Testis (tissue), 2 donors: ENCODE measurements at regions not wholly inside any gene's neighbourhood (a gene's known extent, or its start where the extent isn't known, plus 50 kb on each side); places are given as distances from the start of the nearest gene placed in this dataset.

Experiments
- DNase-seq: peaks from one replicate; pipeline ENCODE4 v3.0.0-alpha.2; 2019
- H3K27ac ChIP-seq, 2 donors: fragments of 200-600 bp; sonication (generic); one replicate each; pipeline ENCODE4 v1.5.1; 2019
- H3K27me3 ChIP-seq: fragments of 200-600 bp; sonication (generic); one replicate; pipeline ENCODE4 v1.5.1; 2019
- H3K36me3 ChIP-seq: fragments of 200-600 bp; sonication (generic); one replicate; pipeline ENCODE4 v1.5.1; 2017; ENCODE audit warnings: low read depth; ENCODE audit errors: missing control alignments
- H3K4me1 ChIP-seq: fragments of 200-600 bp; sonication (generic); one replicate; pipeline ENCODE4 v1.5.1; 2019
- H3K4me3 ChIP-seq, 2 donors: fragments of 200-600 bp; sonication (generic); one replicate each; pipeline ENCODE4 v1.5.1; 2017 to 2019
- H3K9me3 ChIP-seq: fragments of 200-600 bp; sonication (generic); one replicate; pipeline ENCODE4 v1.5.1; 2017
- POLR2A ChIP-seq: fragments of 450-650 bp; IDR thresholded peaks from one replicate; pipeline ENCODE4 v1.6.1; 2017; ENCODE audit warnings: antibody characterized with exemption, mild to moderate bottlenecking, moderate library complexity
- WGBS, 2 donors: methylation state at CpG; one replicate each; pipeline ENCODE4 v1.1.5; 2018; 5-methylcytosine and 5-hydroxymethylcytosine counted together
- intact Hi-C: fragments of 100-400 bp; cut with DNase I; formaldehyde crosslinking; loops from one replicate; pipeline ENCODE4 v1.15.1; 2023; ENCODE audit warnings: low total_unique reads
- TF ChIP-seq, protein P1 (sequence below), 3 experiments: fragments of 450-650 bp in 2 of 3; fragments of 200-600 bp in 1 of 3; sonication (generic) in 1 of 3; IDR thresholded peaks; one replicate each; pipeline ENCODE4 v1.5.1; 2016 to 2019; ENCODE audit warnings: antibody characterized with exemption in 3 of 3, mild to moderate bottlenecking in 2 of 3, moderate library complexity in 1 of 3

DNA sequence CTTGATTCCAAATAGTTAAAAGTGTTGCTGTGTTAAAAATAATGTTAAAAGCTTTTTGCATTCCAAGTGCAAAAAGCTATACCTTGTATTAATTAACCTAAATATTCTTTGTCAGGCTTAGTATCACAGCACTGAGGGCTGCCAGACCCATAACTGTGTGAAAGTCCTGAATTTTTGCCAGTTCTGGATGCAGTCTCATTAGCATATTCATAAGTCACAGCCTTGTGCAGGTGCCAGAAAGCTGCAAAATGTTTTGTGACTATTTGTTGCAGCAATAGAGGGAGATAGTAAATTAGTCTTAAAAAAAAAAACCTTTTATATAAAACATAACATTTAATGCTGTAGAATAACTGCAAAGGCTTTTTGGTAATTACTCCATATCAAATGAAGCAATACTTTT is 56.6 kb downstream of the SLITRK1 start:
- no peaks in the 10 kb centered on the region for H3K4me1 ChIP-seq
- DNase-seq = no peak
- H3K36me3 ChIP-seq = no peaks in the 10 kb centered on the region
- no peaks in the 10 kb centered on the region for H3K27me3 ChIP-seq
- H3K27ac ChIP-seq = no peak overlapping the region
- H3K9me3 ChIP-seq = no peaks in the 10 kb centered on the region
- no peak overlapping the region for H3K4me3 ChIP-seq
- intact Hi-C loops = no loop called here
- TF ChIP-seq, protein P1, sequence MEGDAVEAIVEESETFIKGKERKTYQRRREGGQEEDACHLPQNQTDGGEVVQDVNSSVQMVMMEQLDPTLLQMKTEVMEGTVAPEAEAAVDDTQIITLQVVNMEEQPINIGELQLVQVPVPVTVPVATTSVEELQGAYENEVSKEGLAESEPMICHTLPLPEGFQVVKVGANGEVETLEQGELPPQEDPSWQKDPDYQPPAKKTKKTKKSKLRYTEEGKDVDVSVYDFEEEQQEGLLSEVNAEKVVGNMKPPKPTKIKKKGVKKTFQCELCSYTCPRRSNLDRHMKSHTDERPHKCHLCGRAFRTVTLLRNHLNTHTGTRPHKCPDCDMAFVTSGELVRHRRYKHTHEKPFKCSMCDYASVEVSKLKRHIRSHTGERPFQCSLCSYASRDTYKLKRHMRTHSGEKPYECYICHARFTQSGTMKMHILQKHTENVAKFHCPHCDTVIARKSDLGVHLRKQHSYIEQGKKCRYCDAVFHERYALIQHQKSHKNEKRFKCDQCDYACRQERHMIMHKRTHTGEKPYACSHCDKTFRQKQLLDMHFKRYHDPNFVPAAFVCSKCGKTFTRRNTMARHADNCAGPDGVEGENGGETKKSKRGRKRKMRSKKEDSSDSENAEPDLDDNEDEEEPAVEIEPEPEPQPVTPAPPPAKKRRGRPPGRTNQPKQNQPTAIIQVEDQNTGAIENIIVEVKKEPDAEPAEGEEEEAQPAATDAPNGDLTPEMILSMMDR (IDR thresholded peaks at IDR 0.05) = no peak
- no peak for TF ChIP-seq POLR2A

DNA sequence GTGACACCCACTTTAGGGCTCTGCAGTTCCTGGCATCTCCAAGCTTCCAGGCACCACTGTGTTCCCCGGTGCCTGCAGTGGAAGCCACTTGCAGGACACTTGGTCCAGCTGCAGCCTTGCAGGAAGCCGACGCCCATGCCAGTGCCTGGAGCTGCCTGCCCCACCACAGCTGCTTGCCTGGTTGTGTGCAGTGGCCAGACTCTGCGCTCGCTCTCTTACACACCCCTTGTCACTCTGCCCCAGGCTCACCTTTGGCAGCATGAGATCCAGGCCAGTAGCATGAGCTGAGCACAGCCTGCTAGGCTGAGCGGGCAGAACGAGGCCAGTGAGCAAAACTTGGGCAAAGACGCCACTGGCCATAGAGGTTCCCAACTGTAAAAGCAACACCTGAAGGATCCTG is 57.7 kb downstream of the SLITRK1 start:
- H3K36me3 ChIP-seq = no peaks in the 10 kb centered on the region
- intact Hi-C loops = no loop called here

DNA sequence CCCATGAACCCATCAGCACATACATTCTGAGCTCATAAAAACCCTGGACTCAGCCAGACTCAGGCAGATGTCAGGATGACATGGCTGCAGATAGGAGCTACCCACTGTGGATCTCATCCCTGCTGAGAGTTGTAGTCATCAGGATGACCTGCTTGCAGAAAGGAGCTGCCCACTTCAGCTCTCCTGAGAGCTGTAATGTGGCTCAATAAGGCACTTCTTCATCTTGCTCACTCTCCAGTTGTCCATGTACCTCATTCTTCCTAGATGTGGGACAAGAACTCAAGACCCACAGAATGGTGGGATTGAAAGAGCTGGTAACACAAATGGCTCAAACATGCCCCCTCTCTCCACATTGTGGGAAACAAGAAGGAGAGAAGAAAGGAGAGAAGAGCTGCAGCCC is 58.2 kb downstream of the SLITRK1 start:
- H3K27ac ChIP-seq = no peak overlapping the region
- no peaks in the 10 kb centered on the region for H3K4me1 ChIP-seq
- no peak for DNase-seq
- no peak for TF ChIP-seq POLR2A
- TF ChIP-seq, protein P1 (IDR thresholded peaks at IDR 0.05) = no peak
- H3K36me3 ChIP-seq = no peaks in the 10 kb centered on the region
- intact Hi-C loops = no loop called here
- no peaks in the 10 kb centered on the region for H3K27me3 ChIP-seq
- H3K9me3 ChIP-seq = no peaks in the 10 kb centered on the region
- no peak overlapping the region for H3K4me3 ChIP-seq

More for the DNA sequence above, 57.7 kb downstream of the SLITRK1 start:
- TF ChIP-seq, protein P1 (IDR thresholded peaks at IDR 0.05) = no peak
- TF ChIP-seq POLR2A = no peak
- no peak for DNase-seq
- Histone ChIP-seq H3K4me1 (no peaks in the 10 kb centered on the region), H3K27me3 (no peaks in the 10 kb centered on the region), H3K27ac (no peak overlapping the region), H3K9me3 (no peaks in the 10 kb centered on the region), H3K4me3 (no peak overlapping the region)
- WGBS, 2 donors = 96 to 98% methylated on average over 3 to 8 of the region's 8 CpGs

DNA sequence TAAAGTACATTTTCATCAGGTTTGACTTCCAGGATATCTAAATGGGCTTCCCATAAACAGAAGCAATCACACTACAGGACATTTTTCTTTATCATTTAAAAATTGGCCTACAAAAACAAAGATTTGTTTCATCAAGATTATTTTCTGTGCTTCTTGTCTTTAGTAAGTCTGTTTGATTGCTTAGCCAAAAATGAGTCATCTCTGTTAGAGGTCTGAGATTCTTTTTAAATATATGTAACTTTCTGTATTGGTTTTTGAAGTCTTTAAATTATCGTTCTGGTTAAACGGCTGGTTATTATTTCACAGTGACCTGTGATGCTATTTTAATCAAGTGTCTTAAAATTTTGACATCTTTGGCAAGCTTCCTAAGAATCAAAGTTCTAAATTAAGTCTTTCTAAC is 62.7 kb downstream of the SLITRK1 start:
- Histone ChIP-seq H3K4me3 (no peak overlapping the region), H3K36me3 (no peaks in the 10 kb centered on the region), H3K9me3 (no peaks in the 10 kb centered on the region), H3K27me3 (no peaks in the 10 kb centered on the region), H3K4me1 (no peaks in the 10 kb centered on the region), H3K27ac (no peak overlapping the region)
- WGBS, 2 donors = 91 to 95% methylated on average over 2 of the region's 2 CpGs
- no peak for DNase-seq
- TF ChIP-seq, protein P1 (IDR thresholded peaks at IDR 0.05) = no peak
- no peak for TF ChIP-seq POLR2A
- intact Hi-C loops = no loop called here

DNA sequence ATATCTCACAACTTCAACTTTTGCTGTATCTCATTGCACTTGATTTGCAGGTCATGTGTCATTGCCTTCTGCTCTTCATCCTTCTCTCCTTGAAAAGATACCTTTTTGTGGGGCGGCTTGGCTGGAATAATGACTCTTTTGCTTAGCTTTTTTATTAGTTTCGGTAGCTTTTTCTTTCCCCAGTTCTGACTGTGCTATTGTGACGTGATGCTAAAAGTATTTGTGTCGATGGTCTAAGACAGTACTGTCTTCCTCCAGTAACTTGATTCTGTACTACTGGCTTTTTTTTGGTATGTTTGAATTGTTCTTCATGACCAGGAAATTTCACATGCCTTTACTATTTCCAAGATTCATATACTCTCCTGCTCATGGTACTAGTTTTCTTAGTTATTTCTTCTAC is 63.1 kb downstream of the SLITRK1 start:
- Histone ChIP-seq H3K4me1 (no peaks in the 10 kb centered on the region), H3K27me3 (no peaks in the 10 kb centered on the region), H3K36me3 (no peaks in the 10 kb centered on the region), H3K27ac (no peak overlapping the region), H3K4me3 (no peak overlapping the region), H3K9me3 (no peaks in the 10 kb centered on the region)
- TF ChIP-seq, protein P1 (IDR thresholded peaks at IDR 0.05) = no peak
- TF ChIP-seq POLR2A = no peak
- 91 to 98% methylated on average over 4 of the region's 4 CpGs for WGBS, 2 donors
- no peak for DNase-seq
- intact Hi-C loops = no loop called here
